ENCODE measurements at regions not wholly inside any gene's neighbourhood (a gene's known extent, or its start where the extent isn't known, plus 50 kb on each side); places are given as distances from the start of the nearest gene placed in this dataset.

- no peak for DNase-seq (ENCODE audit: low spot score)
Observed at GRCh38 chr5:148708854-148709253, 54.5 kb upstream of the HTR4 start.

GRCh38 chr5:148711961-148712360 is 57.6 kb upstream of the HTR4 start:
- no peak for DNase-seq (ENCODE audit: low spot score)

- no peak for DNase-seq (ENCODE audit: low spot score)
Observed at GRCh38 chr5:148713735-148714508, 59.6 kb upstream of the HTR4 start.

GRCh38 chr5:148716716-148717115 is 62.4 kb upstream of the HTR4 start:
- no peak for DNase-seq (ENCODE audit: low spot score)

- DNase-seq (ENCODE audit: low spot score) = no peak
Observed at GRCh38 chr5:148717668-148718067, 63.3 kb upstream of the HTR4 start.

- DNase-seq (ENCODE audit: low spot score) = no peak
Observed at GRCh38 chr5:148719605-148720004, 65.3 kb upstream of the HTR4 start.

- no peak for DNase-seq (ENCODE audit: low spot score)
Observed at GRCh38 chr5:148720257-148720656, 65.9 kb upstream of the HTR4 start.

- DNase-seq (ENCODE audit: low spot score) = no peak
Observed at GRCh38 chr5:148723143-148723542, 68.8 kb upstream of the HTR4 start.

GRCh38 chr5:148725675-148726074 is 71.3 kb upstream of the HTR4 start:
- DNase-seq (ENCODE audit: low spot score) = no peak

GRCh38 chr5:148729182-148729581 is 74.9 kb upstream of the HTR4 start:
- DNase-seq (ENCODE audit: low spot score) = no peak

GRCh38 chr5:148730270-148730669 is 75.9 kb upstream of the HTR4 start:
- no peak for DNase-seq (ENCODE audit: low spot score)

GRCh38 chr5:148730942-148731898 is 76.9 kb upstream of the HTR4 start:
- peak; percentile 82 for DNase-seq (ENCODE audit: low spot score)

GRCh38 chr5:148732692-148733091 is 78.4 kb upstream of the HTR4 start:
- no peak for DNase-seq (ENCODE audit: low spot score)

GRCh38 chr5:148733601-148734438 is 79.5 kb upstream of the HTR4 start:
- DNase-seq (ENCODE audit: low spot score) = peak; percentile 72

- DNase-seq (ENCODE audit: low spot score) = no peak
Observed at GRCh38 chr5:148734518-148734917, 80.2 kb upstream of the HTR4 start.

- no peak for DNase-seq (ENCODE audit: low spot score)
Observed at GRCh38 chr5:148735301-148735835, 81.0 kb upstream of the HTR4 start.

GRCh38 chr5:148739023-148739422 is 84.7 kb upstream of the HTR4 start:
- DNase-seq (ENCODE audit: low spot score) = no peak

- no peak for DNase-seq (ENCODE audit: low spot score)
Observed at GRCh38 chr5:148739524-148739923, 85.2 kb upstream of the HTR4 start.

GRCh38 chr5:148740079-148740858 is 85.9 kb upstream of the HTR4 start:
- no peak for DNase-seq (ENCODE audit: low spot score)

GRCh38 chr5:148740966-148741742 is 85.3 kb upstream of the ADRB2 start:
- peak; percentile 43 for DNase-seq (ENCODE audit: low spot score)
